ENCODE measurements at regions not wholly inside any gene's neighbourhood (a gene's known extent, or its start where the extent isn't known, plus 50 kb on each side); places are given as distances from the start of the nearest gene placed in this dataset.

GRCh38 chr14:87108726-87109125 lies 884.3 kb downstream of the GALC start:
- H3K27me3 Mint-ChIP-seq: no peaks in the 10 kb centered on the region
- ChIA-PET CTCF (no interaction called here), POLR2A (no interaction called here)
- ATAC-seq (ENCODE audit: low read depth) (no peak), DNase-seq (no peak)
- no peaks in the 10 kb centered on the region for H3K36me3 Mint-ChIP-seq (ENCODE audit: low read depth)
- no peak for TF ChIP-seq CTCF (IDR thresholded peaks at IDR 0.05)
- H3K27ac Mint-ChIP-seq: no peak overlapping the region
- intact Hi-C loops (cut with micrococcal nuclease): no loop called here
- no peak overlapping the region for H3K4me3 Mint-ChIP-seq
- H3K9me3 Mint-ChIP-seq: peaks cover 4% of the 10 kb centered on the region
- no peaks in the 10 kb centered on the region for H3K4me1 Mint-ChIP-seq

DNA sequence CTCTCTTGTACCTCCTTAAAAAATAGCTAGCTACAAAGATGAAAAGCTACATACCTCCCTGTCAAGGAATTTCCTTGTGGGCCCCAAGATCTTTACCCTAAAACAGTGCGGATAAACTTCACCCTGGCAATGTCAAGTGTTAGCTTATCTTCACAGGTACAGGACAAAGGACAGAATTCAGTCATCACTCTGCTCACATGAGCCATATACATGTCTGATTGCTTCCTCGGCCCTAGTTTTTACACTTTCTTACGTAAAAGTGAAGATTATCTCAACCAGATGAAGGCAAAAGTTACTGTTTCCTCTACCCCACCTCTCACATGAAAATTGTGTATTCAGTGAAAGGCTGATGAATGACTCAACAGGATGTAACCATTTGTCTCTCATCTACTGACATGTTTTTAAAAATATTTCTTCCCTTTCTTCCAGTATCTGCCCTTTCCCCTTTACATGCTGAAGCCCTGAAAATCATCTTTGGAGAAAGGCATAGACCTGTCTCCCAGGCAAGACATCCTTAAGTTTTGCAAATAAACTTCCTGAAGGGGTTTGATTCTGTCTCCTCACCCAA lies 890.1 kb downstream of the GALC start:
- Mint-ChIP-seq H3K9me3 (peaks cover 2% of the 10 kb centered on the region), H3K4me3 (no peak overlapping the region), H3K27ac (no peak overlapping the region), H3K36me3 (ENCODE audit: low read depth) (no peaks in the 10 kb centered on the region), H3K27me3 (no peaks in the 10 kb centered on the region), H3K4me1 (no peaks in the 10 kb centered on the region)
- intact Hi-C loops (cut with micrococcal nuclease): no loop called here
- ChIA-PET CTCF (no interaction called here), POLR2A (no interaction called here)
- ATAC-seq (ENCODE audit: low read depth) (no peak), DNase-seq (no peak)
- TF ChIP-seq CTCF (IDR thresholded peaks at IDR 0.05): no peak

- intact Hi-C loops (cut with micrococcal nuclease): no loop called here
- no peak overlapping the region for H3K27ac Mint-ChIP-seq
- H3K4me1 Mint-ChIP-seq: no peaks in the 10 kb centered on the region
- H3K27me3 Mint-ChIP-seq: no peaks in the 10 kb centered on the region
- no peak overlapping the region for H3K4me3 Mint-ChIP-seq
- POLR2A ChIA-PET: no interaction called here
- TF ChIP-seq CTCF (IDR thresholded peaks at IDR 0.05): no peak
- H3K9me3 Mint-ChIP-seq: peaks cover 9% of the 10 kb centered on the region
- no peak for DNase-seq
- no peaks in the 10 kb centered on the region for H3K36me3 Mint-ChIP-seq (ENCODE audit: low read depth)
- CTCF ChIA-PET: no interaction called here
- ATAC-seq (ENCODE audit: low read depth): no peak
Measured at GRCh38 chr14:87097015-87097414, 896.0 kb downstream of the GALC start.

- H3K27ac Mint-ChIP-seq: no peak overlapping the region
- no peak for ATAC-seq (ENCODE audit: low read depth)
- TF ChIP-seq CTCF (IDR thresholded peaks at IDR 0.05): no peak
- peaks cover 9% of the 10 kb centered on the region for H3K9me3 Mint-ChIP-seq
- no peaks in the 10 kb centered on the region for H3K4me1 Mint-ChIP-seq
- H3K27me3 Mint-ChIP-seq: no peaks in the 10 kb centered on the region
- no peaks in the 10 kb centered on the region for H3K36me3 Mint-ChIP-seq (ENCODE audit: low read depth)
- POLR2A ChIA-PET: no interaction called here
- no peak overlapping the region for H3K4me3 Mint-ChIP-seq
- no peak for DNase-seq
- CTCF ChIA-PET: no interaction called here
- intact Hi-C loops (cut with micrococcal nuclease): no loop called here
Measured at GRCh38 chr14:87094913-87095312, 898.1 kb downstream of the GALC start.

DNA sequence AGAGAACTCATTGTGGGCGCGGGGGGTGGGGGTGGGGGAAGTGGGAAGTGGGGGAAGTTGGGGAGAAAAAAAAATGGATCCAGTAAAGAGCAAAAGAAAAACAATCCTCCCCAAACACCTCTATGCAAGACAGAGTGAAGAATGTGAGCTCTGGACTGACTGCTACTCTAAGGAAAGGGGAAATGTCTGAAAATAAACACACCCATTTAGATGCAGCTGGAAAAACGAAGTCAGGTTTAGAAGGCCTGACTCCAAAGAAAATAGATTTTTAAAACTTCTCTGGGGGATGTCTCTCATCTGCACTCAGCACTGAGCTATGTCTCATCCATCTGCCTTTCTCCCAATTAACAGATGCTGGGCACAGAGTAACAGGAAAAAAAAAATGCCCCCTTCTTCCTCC lies 904.4 kb downstream of the GALC start:
- ATAC-seq (ENCODE audit: low read depth) (no peak), DNase-seq (no peak)
- H3K27ac Mint-ChIP-seq: no peak overlapping the region
- peaks cover 2% of the 10 kb centered on the region for H3K9me3 Mint-ChIP-seq
- intact Hi-C loops (cut with micrococcal nuclease): no loop called here
- H3K36me3 Mint-ChIP-seq (ENCODE audit: low read depth): no peaks in the 10 kb centered on the region
- no peak overlapping the region for H3K4me3 Mint-ChIP-seq
- no peaks in the 10 kb centered on the region for H3K27me3 Mint-ChIP-seq
- H3K4me1 Mint-ChIP-seq: no peaks in the 10 kb centered on the region
- ChIA-PET CTCF (no interaction called here), POLR2A (no interaction called here)
- TF ChIP-seq CTCF (IDR thresholded peaks at IDR 0.05): no peak
